GM18867 (cell line): ENCODE measurements at regions not wholly inside any gene's neighbourhood (a gene's known extent, or its start where the extent isn't known, plus 50 kb on each side); places are given as distances from the start of the nearest gene placed in this dataset.

Source experiments
- ATAC-seq: cut with Tn5 transposase; IDR thresholded peaks from one replicate; pipeline ENCODE4 v1.9.1; 2021; ENCODE audit warnings: mild to moderate bottlenecking, moderate library complexity; ENCODE audit not compliant: unreplicated experiment

DNA sequence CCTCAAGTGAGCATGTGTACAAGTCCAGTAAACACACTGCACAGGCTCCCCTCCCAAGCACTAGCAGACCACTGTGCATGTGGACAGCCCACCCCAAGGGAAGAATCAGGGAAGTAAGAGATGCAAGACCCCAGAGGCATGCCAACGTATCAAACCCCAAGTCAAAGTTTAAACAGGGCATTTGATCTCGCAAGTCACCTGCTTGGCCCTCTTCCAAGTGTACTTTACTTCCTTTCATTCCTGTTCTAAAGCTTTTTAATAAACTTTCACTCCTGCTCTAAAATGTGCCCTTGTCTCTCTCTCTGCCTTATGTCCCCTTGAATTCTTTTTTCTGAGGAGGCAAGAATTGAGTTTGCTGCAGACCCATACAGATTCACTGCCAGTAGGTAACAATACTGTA is 201.2 kb upstream of the PARD3B start:
- ATAC-seq = no peak

DNA sequence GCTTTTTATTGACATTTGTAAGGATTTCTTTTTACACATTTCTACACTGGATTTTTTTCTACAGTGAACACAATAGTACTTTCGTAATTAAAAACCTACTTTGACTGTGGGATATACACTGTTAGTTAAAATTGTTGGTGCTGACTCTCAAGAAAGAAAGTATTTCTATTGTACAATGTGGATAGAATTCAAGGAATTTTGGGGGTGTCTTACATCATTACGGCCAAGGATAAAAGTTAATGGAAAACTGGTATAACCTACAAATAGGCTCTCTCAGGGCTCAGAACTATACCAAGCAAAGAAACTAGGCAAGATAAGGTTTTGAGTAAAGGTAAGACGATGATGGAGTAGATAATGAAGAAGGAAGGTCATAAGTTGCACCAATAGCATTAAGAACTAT is 198.4 kb upstream of the PARD3B start:
- ATAC-seq = no peak

DNA sequence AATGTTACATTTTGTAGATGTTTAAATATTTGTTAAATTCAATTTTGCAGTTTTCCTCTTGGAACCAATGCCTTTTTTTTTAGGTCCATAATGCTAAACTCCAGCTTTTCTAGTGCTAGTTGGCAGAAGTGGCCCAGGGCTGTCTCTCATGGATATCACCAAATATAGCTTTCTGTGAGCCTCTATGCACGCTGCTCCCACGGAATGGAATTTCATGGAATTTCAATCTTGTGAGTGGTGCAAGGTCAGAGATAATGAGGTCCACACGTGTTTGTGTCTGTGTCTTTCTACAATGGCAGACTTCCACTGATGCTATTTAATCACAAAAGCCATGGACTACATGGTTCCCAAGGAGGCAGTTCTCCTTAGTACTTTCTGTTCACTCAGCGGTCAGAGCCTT is 191.5 kb upstream of the PARD3B start:
- ATAC-seq = no peak

DNA sequence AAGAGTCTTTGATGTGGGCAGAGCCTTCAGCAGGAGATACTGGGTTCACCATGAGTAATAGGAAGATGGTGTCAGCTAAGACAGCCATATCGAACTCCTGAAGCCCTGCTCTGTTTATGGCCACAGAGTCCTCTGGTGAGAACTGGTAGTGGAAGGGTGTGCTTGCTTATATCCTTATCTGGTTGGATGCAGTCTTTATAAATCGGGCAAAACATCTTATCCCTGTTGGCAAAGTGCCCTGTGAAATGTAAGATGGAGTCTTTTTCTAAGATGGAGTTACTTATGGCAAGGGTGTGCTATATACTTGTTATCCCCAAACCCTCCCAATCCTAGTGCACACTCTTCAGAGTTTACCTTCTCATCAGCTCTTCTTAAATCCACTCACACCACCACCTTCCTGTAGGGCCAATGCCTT is 190.8 kb upstream of the PARD3B start:
- no peak for ATAC-seq

DNA sequence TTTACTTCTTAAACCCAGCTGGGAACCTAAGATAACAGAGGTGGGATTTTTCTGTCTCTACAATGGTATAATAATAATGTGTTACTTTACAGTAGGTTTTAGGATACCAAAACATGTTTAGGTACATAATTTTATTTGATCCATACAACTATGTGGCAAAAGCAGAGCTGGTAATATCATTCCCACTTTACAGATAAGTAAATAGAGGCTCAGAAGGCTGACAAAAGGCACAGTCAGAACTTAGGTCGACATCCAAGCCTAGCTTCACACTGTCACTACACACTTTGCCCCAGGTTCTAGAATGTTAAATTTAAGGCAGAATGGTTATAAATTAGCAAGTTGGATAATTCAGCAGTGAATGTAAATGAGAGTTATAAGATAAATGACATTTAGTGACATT is 189.6 kb upstream of the PARD3B start:
- ATAC-seq = no peak

DNA sequence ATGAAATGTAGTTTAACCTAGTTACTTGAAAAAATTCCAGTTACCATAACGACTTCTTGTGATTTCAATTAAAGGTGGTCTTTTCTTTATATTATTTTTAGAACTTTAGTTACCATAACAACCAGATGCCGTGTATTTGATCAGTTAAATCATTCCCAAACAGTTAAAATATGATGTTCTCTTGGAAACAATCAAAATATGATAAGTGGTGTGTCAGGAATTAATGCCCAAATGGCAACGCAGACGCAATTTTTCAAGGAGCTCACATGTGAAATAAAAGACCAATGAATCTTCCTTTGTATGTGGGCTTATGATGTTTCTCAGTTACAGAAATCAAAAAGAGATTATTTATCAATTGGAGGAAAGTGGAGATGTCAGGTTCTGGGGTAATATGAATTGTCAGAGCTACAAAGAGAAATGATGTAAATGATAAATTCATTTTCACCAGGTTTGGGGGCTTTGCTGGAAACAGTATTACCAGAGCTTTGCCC is 189.1 kb upstream of the PARD3B start:
- no peak for ATAC-seq

DNA sequence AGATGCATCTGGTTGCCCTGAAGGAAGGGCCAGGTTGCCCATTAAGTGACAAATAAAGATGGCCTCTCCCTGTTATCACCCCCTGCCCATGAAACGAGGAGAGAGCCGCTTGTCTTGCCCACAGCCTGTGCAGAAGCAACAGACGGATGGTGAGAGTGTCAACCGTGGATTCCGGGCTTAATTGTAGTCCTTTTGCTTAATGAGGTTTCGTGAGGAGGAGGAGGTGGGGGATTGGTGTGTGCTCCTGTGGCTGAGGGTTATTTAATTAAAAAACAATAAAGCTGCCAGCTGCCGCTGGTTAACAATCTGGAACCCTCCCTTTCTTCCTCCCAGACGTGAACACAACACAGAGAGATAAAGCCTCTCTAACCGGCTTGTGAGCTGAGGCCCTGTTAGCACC is 188.0 kb upstream of the PARD3B start:
- no peak for ATAC-seq

DNA sequence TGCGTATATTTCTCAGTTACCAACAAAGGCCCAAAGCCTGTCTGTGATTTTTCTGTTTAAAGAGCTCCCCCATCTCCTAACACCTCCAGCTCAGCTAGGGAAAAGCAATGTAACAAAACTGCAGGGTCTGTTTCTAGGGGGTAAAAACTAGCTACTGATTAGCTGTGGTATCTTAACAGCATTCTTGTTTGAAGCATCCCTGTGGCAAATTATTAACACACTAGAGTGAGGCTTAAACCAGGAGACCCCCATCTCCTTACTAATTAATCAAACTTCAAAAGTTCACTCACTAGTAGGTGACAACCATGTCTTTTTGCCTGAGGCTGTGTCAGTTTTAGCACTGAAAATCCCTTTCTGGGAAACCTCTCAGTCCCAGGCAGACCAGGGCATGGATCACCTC is 186.2 kb upstream of the PARD3B start:
- ATAC-seq = no peak

DNA sequence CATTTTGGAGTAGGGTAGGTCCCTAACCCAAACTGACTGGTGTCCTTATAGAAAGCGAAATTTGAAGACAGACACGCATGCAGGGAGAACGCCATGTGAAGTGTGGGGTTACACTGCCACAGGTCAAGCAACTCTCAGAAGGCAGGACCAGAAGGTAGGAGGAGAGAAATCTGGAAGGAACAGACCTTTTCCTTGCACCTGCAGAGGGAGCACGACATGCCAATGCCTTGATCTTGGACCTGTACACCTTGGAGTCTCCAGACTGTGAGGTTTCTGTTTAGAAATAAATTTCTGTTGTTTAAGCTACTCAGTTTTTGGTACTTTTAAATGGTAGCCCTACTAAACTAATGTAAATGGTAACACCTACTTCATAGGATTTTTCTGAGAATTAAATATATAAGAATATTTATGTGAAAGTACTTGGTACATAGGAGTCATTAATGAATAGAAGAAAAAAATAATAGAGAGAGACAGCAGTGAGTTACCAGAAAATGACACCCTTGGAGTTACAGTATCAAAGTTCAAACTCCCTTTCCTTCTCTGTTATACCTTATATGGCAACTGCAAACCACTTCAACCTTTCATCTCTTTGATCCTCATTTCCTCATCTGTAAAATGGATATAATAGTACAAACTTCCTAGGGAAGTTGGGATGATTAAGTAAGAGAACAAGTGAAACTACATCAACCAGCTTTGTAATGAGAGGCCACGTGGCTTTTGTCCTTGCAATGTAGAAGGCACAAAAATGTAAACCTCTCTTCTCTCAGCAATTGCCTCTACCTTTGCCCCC is 184.9 kb upstream of the PARD3B start:
- no peak for ATAC-seq

DNA sequence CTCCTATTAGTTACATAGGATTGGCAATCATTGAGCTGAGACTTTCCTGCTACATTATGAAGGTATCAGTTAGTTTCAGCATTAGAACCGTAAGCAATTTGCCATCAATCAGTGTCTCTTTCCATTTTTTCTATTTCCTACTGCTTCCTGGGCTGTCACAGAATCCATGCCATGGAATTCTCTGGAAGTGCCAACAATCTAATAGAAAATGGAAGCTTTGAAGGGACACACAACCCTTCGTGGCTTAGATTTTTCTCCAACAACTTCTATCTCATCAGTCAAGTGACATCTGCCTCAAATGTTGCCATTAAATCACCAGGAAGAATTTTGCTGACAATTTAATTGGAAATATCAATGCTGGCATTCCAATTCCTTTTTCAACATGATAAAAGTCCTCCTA is 183.5 kb upstream of the PARD3B start:
- no peak for ATAC-seq

DNA sequence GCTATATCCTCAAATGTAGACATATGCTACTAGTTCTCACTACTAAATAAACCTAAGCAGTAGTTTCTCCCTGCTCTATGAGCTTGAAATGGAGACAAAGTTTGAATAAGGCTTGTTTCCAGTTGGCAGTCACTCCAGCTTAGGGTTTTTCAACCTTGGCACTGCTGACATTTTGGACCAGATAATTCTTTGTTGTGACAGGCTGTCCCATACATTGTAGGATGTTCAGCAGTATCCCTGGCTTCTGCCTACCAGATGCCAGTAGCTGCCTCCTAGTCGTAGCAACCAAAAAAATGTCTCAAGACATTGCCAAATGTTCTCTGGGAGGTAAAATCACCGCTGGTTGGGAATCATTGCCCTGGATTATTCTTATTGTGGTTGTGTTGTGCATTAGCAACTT is 182.7 kb upstream of the PARD3B start:
- ATAC-seq = no peak

DNA sequence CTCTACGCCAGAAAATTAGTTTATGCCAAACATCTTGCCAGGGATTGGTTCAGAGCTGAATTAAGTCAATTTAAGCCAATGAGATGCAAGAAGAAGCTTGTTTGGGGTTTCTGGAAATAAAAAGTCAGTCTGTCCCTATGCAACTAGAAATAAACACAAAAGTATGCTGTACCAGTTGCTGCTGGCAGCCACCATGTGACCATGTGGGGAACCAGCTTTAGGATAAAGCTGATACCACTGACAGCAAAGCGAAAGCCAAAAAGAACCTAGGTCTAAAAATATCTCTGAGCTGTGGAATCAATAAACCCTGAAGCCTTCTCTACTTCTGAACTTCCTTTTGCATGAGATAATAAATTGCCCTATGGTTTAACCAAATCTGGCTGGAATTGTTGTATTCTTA is 181.8 kb upstream of the PARD3B start:
- no peak for ATAC-seq

DNA sequence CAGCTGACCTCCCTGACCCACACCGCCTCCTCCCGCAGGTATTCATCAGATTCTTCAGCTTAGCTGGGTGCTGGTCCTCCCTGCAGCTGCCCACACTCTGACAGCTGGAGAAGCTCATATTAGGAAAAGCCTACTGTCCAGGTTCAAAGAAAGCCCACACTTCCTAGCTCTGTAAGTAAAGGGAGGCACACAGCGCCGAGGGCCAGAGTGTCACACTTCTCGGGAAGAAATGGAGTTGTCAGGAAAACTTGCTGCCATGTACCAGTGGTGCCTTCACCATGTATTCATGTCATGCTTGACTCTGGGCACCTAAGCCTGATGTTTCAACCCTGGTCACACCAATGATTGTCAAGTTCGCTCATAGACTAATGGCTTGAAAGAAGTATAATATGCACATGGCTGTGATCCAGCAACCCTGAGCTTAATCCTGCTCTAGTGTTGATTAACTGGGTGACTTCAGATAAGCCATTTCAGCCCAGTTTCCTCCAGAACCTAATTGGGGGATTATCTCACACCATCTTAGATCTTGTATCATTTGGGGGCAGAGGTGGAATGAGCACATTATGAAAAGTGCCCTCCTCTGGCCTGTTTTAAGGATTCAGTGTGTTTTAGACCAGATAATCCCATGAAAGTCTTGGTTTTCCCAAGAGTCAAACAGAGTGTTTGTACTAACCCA is 180.3 kb upstream of the PARD3B start:
- no peak for ATAC-seq

DNA sequence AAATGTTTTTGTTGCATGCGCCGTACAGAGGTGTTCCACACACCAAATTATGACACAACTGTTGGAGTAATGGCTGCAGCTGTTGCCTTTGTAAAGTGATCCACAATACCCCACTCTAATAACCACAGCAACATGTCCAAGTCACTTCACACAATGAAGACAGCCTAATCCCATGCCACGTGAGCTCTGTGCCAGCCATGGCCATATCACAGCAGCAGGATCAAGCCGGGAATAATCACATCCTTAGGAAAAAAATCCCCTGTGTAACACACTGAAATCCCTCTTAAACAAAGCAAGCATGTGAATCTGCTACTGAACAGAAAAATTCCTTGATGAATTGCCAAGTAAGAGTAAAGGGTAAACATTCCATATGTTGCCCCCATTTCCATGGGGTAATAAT is 179.5 kb upstream of the PARD3B start:
- no peak for ATAC-seq

DNA sequence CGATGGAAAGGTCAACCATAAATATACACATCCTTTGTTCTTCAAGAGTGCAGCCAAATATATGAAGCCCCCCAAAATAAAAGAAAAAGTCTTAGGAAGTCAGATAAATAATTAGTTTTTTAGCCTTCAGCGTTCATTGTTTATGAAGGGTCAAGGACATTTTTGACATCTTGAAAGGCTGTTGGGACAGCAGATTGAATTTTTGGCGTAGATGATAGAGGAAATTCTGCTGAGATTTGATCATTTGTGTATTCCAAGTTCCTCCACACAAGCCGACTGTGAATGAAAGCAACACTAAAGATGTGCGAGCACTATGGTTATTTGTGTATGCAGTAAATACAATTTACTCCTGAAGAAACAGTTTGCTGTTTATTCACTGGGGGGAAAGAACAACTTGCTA is 177.8 kb upstream of the PARD3B start:
- no peak for ATAC-seq

DNA sequence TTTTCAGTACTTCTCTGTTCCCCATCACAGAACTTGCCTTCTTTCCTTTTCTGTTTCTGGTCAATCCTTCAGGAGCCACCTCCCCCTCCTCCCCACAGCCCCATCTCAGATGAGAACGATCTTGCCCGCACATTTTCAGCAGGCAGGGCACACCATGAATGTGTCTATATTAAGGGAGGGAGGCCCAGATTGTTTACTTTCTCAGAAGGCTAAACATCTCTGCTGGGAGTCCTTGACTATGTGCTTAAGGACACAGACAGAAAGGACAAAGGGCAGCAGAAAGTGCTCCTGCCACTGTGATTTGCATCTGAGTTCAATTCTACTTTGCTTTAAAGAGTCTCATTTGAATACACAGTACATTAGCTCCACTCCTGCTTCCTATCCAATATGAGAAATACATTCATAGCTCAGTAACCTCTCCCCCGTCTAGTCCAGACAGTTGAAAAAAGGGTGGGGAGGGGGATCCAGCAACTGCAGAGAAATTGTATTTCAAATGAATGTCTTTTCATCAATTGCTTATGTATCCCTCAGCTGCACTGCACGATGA is 175.0 kb upstream of the PARD3B start:
- ATAC-seq = no peak

DNA sequence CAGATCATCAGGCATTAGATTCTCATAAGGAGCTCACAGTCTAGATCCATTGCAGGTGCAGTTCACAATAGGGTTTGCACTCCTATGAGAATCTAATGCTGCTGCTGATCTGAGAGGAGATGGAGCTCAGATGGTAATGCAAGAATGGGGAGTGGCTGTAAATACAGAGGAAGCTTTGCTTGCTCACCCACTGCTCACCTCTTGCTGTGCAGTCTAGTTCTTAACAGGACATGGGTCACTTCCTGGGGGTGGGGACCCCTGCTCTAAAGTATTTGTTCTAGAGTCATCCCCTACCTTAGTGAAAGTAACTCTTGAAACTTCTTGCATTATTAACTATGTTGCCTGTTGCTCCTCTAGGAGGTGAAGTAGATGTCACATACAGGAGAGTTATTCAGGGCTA is 171.3 kb upstream of the PARD3B start:
- ATAC-seq = no peak

DNA sequence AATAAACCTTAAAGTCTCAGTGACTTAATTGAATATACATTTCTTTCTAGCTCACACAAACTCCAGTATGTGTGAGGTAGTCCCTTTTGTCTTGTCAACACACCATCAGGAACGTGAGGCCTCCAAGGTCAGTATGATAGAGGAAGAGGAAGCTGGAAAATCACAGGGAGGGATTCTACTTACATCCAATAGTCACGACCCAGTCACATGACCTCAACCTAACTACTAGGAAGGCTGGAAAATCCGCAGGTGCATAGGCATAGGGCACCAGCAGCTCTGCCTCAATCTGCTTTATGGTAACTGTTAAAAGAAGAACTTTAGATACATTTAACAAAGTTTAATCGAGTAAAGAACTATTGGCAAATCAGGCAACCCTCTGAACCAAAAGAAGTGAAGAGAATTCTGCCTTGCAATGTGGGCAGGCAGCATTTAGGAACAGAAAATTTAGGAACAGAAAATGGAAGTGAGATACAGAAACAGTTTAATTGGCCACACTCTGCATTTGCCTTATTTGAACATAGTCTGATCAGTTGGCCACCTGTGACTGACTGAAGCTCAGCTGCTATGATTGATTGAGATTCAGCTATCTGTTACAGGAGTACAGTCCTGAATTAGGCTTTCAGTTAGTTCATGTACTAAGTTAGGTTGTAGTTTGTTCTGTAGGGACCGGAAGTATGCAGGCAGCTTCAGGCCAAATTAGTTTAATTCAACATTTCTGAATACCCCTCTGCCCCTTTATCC is 165.0 kb upstream of the PARD3B start:
- no peak for ATAC-seq

DNA sequence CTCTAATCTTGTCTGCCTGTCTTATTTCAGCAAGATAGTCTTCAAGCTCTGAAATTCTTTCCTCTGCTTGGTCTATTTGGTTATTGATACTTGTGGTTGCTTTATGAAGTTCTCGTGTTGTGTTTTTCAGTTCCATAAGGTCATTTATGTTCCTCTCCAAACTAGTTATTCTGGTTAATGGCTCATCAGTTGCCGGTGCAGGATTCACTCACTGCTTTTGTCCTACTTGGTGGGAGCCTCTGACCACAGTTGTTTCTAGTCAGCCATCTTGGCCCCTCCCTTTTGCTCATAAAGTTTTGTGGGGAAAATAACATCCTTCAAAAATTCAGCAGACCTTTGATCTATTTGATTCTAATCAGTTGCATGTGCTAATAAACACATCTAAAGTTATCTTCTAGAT is 158.6 kb upstream of the PARD3B start:
- ATAC-seq = no peak

DNA sequence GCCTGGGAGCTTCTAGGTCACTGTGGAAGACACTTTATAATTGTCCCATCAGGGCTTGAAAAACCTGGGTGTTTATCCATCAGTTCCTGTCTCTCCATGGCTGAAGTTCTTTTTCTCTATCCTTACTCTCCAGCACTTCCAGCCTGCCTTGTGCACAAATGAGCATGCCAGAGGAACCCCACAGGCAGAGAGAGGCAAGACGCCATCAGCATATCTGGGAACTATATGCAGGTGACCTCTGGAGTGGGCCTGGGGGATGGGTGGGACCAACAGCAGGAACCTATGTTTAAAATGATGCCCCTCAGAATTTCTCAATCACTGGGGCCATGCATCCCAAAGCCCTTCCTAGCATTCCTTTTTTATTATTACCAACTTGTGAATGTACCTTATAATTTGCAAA is 156.2 kb upstream of the PARD3B start:
- ATAC-seq = no peak

DNA sequence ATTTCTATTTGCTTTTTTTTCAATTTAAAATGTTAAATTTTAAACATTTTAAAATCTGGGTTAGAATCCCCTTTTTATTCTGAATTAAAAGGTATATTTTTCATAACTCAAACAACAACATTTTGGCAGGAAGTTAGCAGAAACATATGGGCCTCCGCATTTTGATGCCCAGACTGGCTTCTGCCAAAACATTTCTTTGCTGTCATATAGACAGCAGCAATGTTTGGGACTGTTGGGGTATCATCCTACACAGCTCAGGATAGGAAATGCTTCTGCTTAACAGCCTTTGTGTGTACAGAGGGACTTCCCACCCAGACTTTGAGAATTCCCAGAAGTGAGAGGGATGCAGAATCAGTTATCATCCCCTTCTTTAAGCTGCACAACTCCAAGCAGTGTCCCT is 155.4 kb upstream of the PARD3B start:
- ATAC-seq = no peak

DNA sequence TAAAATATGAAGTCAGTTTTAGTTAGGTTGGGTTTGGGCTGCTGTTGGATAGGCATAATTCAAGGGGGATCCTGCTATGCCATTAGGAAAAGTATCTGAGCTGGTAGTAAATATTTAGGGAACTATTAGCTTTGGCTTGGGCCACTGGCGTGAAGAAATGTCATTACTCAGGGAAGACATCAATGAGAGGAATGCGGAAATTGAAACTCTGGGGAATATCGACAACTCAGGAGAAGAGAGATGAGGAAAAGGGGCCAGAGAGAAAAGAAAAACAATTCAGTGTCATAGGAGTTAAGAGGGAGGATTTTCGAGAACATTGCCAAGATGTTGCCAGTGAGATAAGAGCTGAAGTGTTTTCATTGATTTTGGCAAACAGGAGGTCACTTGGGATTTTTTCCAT is 149.7 kb upstream of the PARD3B start:
- no peak for ATAC-seq
